ENCODE measurements at regions not wholly inside any gene's neighbourhood (a gene's known extent, or its start where the extent isn't known, plus 50 kb on each side); places are given as distances from the start of the nearest gene placed in this dataset.

DNA sequence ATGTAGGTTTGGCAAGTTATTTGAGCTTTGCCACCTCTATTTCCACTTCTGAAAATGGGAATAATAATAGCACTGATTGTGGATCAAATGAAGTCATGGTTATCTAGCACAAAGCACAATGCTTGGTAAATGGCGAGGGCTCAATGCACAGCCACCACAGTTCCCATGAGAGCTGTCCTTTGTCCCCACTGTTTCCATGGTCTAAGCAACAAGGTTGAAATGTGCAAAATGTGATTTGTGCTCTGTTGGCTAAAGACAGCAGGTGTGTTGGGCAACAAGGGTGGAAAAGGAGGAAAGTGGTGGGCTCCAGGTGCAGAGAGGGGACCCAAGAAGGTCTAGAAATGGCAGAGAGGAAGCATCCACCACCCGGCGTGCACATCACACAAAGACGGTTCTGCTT is 200.5 kb downstream of the TRIM29 start:
- no peak for DNase-seq (ENCODE audit: low read depth)

DNA sequence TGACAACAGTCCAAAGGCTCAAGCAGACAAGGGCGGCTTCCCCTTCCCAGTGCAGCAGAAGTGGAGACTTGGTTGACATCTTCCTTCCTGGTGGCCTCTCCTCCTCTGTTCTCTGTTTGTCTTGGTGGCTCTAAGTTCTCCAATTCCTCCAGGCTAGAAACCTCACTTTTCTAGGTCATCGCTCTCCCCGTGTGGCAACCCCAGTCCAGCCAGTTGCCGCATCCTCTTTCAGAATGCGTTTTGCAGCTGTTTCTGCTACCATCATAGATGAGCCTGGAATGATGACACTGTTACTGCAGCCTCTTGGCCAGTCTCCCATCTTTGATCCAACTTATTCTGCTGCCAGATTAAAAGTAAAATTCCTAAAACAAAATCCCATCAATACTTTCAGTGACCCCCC is 201.5 kb downstream of the TRIM29 start:
- DNase-seq (ENCODE audit: low read depth) = no peak

DNA sequence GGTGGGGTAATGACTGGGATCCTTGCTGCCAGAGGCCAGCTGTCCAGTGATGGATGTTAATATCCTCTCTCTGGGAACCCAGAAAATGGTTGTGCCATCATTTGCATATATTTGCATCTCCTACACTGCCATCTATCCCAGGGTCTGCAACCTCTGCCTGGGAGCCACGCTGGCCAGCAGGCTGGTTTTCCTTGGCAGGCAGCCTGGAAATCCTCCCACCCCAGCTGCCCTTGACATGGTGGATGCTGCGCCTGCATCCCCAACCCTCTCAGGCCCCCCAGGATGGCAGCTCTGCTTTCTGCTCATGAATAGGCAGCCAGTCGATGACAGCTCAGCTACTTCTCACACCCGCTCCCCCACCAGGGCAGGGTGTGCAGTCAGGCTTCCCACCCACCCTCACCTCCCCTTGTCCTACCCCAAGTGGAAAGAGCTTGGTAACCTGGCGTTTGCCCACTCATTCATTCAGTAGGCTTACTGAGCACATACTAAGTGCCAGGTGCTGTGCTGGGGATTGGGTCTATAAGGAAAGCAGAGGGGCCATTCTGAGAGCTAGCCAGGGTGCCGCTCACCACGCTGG is 202.5 kb downstream of the TRIM29 start:
- no peak for DNase-seq (ENCODE audit: low read depth)

- DNase-seq (ENCODE audit: low read depth) = no peak
Observed at GRCh38 chr11:119934866-119935265, 203.0 kb downstream of the TRIM29 start.

- no peak for DNase-seq (ENCODE audit: low read depth)
Observed at GRCh38 chr11:119934267-119934666, 203.6 kb downstream of the TRIM29 start.

- DNase-seq (ENCODE audit: low read depth) = no peak
Observed at GRCh38 chr11:119933584-119933983, 204.3 kb downstream of the TRIM29 start.

GRCh38 chr11:119932828-119933562 is 204.0 kb upstream of the NECTIN1 start:
- no peak for DNase-seq (ENCODE audit: low read depth)

DNA sequence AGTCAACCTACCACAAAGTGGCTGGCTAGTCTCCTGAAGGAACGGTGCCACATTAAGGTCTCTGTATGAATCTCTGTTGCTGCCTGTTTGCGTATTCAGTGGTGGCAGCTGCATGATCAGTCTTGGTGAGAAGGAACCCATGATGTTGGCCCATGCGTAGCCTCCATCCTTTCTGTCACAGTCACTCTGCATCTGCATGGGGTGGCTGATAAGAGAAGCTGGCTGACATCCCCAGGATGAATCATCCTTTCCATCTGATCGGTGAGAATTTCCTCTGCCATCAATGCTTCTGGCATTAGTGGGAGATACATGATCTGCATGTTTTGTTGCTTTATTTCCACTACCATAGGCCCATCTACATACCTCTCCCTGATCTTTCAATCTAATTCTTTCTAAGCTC is 199.0 kb upstream of the NECTIN1 start:
- no peak for DNase-seq (ENCODE audit: low read depth)

- no peak for DNase-seq (ENCODE audit: low read depth)
Observed at GRCh38 chr11:119924017-119924416, 195.0 kb upstream of the NECTIN1 start.

DNA sequence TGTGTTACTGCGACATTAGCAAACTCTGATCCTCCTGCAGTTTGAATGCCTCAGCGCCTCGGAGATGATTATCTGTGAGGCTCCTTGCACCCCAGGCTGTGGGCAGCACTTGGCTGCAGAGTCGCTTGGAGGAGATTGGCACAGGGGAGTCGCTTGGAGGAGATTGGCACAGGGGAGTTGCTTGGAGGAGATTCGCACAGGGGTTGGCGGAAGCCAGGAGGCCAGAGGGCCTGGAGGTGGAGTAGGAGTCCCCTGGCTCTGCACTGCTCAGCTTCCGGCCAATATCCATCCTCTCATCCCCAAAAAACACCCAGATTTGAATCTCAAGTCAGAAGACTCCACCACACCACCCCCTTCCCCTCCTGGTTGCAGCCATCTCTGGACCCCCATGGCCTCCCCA is 192.6 kb upstream of the NECTIN1 start:
- DNase-seq (ENCODE audit: low read depth) = no peak

DNA sequence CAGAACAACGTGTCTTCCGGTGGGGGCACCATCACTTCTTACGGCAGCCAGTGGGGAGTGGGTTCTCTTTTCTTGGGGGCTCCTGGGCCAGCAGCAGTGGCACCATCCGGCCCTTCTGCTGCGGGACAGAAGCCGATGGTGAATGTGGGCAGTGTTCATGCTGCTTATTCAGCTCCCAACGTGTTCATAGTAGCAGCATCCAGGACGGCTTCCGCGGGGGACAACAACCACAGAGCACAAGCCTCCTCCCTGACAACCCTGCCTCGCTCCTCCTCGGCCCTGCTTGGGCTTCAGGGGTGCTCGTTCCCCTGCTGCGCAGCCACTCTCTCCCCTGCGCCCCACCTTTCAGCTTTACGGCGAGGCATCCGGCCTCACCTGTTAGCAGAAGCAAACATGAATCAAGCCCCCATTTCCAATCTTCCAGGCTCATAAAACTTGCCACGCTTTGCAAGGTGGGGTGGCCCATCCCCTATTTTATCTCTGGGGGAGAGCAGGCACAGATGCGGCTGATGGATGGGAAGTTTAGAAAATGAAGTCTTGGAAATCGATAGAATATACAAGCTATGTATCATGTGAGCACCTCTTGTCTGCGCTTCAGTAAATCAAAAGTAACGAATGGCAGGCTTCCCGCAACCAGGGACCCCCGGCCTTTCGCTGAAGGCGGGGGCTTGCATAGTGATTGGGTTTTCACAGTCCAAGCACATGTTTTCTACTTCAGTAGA is 191.8 kb upstream of the NECTIN1 start:
- DNase-seq (ENCODE audit: low read depth) = no peak

- DNase-seq (ENCODE audit: low read depth) = no peak
Observed at GRCh38 chr11:119919656-119920055, 190.7 kb upstream of the NECTIN1 start.

GRCh38 chr11:119918347-119918746 is 189.3 kb upstream of the NECTIN1 start:
- no peak for DNase-seq (ENCODE audit: low read depth)

- DNase-seq (ENCODE audit: low read depth) = no peak
Observed at GRCh38 chr11:119916568-119916967, 187.6 kb upstream of the NECTIN1 start.

DNA sequence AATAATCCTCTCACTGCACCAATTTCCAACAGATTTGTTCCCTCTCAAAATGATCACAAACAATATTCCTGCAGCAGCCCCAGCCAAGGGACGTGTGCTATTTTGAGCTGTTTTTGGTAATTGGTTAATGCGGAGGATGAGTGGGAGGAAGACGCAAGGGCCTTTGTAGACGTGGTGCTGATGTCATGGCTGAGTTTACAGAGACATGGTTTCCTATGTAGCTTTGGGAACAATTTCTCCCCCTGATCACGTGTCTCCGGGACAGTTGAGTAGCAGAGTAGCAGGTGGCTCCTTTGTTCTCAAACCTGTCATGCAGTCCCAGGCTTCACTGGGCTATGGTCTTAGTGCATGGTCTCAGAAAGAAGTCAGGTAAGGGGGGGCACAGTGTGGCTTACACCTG is 183.2 kb upstream of the NECTIN1 start:
- no peak for DNase-seq (ENCODE audit: low read depth)

- DNase-seq (ENCODE audit: low read depth) = no peak
Observed at GRCh38 chr11:119910650-119911049, 181.7 kb upstream of the NECTIN1 start.

DNA sequence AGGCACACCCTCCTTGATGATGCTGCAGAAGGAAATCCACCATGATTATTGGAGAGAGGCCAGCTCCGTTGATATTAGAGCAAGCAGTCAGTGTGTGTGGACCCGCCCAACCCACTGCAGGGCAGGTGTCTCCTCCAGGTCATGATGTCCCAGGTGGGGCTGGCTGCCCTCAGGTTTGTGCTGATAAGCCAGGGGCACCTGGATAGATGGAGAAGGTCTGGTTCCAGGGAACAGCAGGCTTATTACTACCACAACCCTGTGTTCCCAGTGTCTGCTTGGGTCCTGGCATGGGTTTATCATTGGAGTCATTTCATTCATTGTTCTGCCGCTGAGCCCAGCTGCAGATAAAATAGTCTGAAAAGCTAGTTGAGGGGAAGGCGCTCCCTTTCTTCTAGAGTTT is 181.1 kb upstream of the NECTIN1 start:
- DNase-seq (ENCODE audit: low read depth) = no peak

DNA sequence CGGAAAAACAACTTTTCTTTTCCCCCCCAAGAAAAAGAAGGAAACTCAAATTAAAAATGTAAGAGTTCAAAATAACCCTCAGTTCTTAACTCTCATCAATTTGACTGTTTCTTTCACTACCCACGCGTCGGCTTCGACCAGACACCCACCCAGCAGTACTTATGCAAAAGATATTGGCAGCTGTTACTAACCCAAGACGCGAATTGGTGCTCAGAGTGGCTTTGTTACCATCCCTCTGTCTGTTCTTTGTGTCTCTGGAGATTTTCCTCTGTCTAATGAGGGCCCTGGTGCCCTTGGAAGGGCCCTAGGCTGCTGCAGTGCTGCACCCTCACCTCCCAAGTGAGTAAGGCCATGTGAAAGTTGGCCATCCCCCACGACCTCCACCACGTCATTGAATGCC is 180.5 kb upstream of the NECTIN1 start:
- no peak for DNase-seq (ENCODE audit: low read depth)

- DNase-seq (ENCODE audit: low read depth) = no peak
Observed at GRCh38 chr11:119909077-119909476, 180.1 kb upstream of the NECTIN1 start.

DNA sequence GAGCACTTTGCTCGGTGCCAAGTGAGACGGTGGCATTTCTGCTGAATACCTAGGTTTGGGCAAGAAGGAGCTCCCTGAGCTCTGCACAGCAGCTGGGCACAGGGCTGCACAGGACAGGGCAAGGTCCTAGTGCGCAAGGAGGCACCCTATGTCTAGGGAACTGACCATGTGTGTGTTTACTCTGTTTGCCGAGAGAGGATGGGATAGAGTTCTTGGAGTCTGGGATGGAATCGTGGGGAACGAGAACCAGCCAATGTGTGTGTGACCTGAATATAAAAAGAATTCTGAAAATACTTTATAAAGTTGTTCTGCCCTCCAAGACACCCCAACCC is 179.5 kb upstream of the NECTIN1 start:
- no peak for DNase-seq (ENCODE audit: low read depth)

- no peak for DNase-seq (ENCODE audit: low read depth)
Observed at GRCh38 chr11:119907878-119908572, 179.0 kb upstream of the NECTIN1 start.

DNA sequence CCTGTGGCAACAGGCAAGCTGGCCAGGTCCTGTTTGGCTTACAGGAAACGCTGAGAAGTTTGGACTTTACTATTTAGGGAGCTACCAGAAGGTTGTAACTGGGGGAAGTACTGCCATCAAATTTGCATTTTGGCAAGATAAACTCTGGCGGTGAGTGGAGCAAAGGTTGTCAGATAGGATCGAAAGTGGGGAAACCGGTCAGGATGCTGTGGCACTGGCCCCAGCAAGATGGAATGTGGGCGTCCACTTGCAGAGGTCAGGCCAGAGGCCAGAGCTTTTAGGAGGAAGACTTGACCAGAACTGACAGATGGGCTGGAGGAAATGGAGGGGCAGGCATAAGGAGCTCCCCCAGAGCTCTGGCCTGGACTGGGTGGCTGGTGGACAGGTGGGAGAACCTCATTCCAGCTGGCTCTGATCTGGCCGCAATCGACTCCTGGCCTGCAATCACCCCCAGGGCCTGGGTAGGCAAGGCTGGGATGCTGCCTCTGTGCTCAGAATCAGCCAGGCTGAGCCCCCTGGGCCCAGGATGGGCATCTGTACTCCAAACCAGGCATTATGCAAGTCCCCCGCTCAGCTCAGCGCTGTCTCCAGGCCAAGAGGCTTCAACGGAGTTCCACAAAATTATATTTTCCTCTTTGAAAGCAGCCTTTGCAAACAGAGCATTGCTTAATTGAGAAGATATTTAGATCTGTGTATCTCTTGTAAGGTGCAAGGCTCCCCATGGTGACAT is 178.3 kb upstream of the NECTIN1 start:
- DNase-seq (ENCODE audit: low read depth) = no peak

All from GM04503 (cell line).